Panc1 (cell line): ENCODE measurements at regions not wholly inside any gene's neighbourhood (a gene's known extent, or its start where the extent isn't known, plus 50 kb on each side); places are given as distances from the start of the nearest gene placed in this dataset.

ENCODE experiments used
- ATAC-seq: fragments of 200-7000 bp; cut with Tn5 transposase; 2 replicates; pipeline ENCODE4 v1.9.1; 2020; ENCODE audit warnings: mild to moderate bottlenecking, moderate library complexity
- BruUV-seq: library from RNA; stranded (reverse); fragments of 400-500 nt; replicated peaks from 2 replicates; lab custom pipeline; 2021; lab: Mats Ljungman, UMichigan
- CTCF ChIA-PET: fragments of 300-600 bp; sonication (Branson Sonifier 250); formaldehyde crosslinking; loops from one replicate; lab custom pipeline; 2022; ENCODE audit warnings: antibody characterized with exemption; lab: Charles Lee
- POLR2A ChIA-PET: fragments of 300-600 bp; sonication (Branson Sonifier 250); formaldehyde crosslinking; loops from one replicate; lab custom pipeline; 2022; ENCODE audit warnings: antibody characterized with exemption; lab: Charles Lee
- DNase-seq: peaks from one replicate; pipeline ENCODE4 v3.0.0-alpha.2; 2010; ENCODE audit warnings: low read depth, low spot score
- H3K27ac ChIP-seq: 2 replicates; pipeline ENCODE4 v1.5.1; 2011; ENCODE audit warnings: mild to moderate bottlenecking, low read length, inconsistent platforms
- H3K27me3 ChIP-seq: fragments of 200-500 bp; sonication (Bioruptor generic); 2 replicates; pipeline ENCODE4 v1.6.0; 2014; ENCODE audit warnings: low read length, inconsistent platforms; ENCODE audit not compliant: control insufficient read depth, insufficient read depth
- H3K36me3 ChIP-seq: fragments of 200-500 bp; sonication (Bioruptor generic); 2 replicates; pipeline ENCODE4 v1.5.1; 2014; ENCODE audit warnings: inconsistent platforms, mild to moderate bottlenecking, low read length, moderate library complexity; ENCODE audit not compliant: control insufficient read depth, insufficient read depth
- H3K4me1 ChIP-seq: 2 replicates; pipeline ENCODE4 v1.5.1; 2011; ENCODE audit warnings: inconsistent platforms, mild to moderate bottlenecking, low read length, moderate library complexity; ENCODE audit not compliant: control insufficient read depth, insufficient read depth
- H3K4me3 ChIP-seq, 2 experiments: 2 replicates each; pipeline ENCODE4 v1.5.1; 2011 to 2012; ENCODE audit warnings: low read depth in 2 of 2, low read length in 2 of 2, mild to moderate bottlenecking in 2 of 2, inconsistent platforms in 1 of 2, moderate library complexity in 1 of 2
- H3K9me3 ChIP-seq: fragments of 200-500 bp; sonication (Bioruptor generic); 2 replicates; pipeline ENCODE4 v1.5.1; 2014; ENCODE audit warnings: low read depth, mild to moderate bottlenecking, inconsistent platforms, low read length, moderate library complexity; ENCODE audit not compliant: control insufficient read depth, insufficient read depth
- CTCF ChIP-seq: fragments of 450-650 bp; IDR thresholded peaks from 2 replicates; pipeline ENCODE4 v1.5.1; 2017; ENCODE audit warnings: mild to moderate bottlenecking
- POLR2AphosphoS5 ChIP-seq: IDR thresholded peaks from 2 replicates; pipeline ENCODE4 v1.6.1; 2012; ENCODE audit warnings: mild to moderate bottlenecking, low read depth, low read length, moderate library complexity
- REST ChIP-seq, 2 experiments: IDR thresholded peaks; 2 replicates each; pipeline ENCODE4 v1.6.1; 2011 to 2012; ENCODE audit warnings: low read depth in 2 of 2, control low read depth in 1 of 2, low read length in 1 of 2, mild to moderate bottlenecking in 1 of 2, moderate library complexity in 1 of 2; ENCODE audit not compliant: insufficient read depth in 1 of 2
- SIN3A ChIP-seq: IDR thresholded peaks from 2 replicates; pipeline ENCODE4 v1.6.1; 2012; ENCODE audit warnings: low read depth, mild to moderate bottlenecking, low read length, moderate library complexity, borderline replicate concordance; ENCODE audit not compliant: insufficient read depth
- TCF7L2 ChIP-seq: IDR thresholded peaks from 2 replicates; pipeline ENCODE4 v1.6.1; 2011; ENCODE audit warnings: mild to moderate bottlenecking, low read depth, low read length, inconsistent platforms
- in situ Hi-C: cut with HindIII; loops from 2 replicates; pipeline ENCODE4 v1.10.0; 2016; ENCODE audit warnings: low sequenced_read_pairs, low pct_unique_long_range_greater_than_20kb
- intact Hi-C: fragments of 100-400 bp; cut with micrococcal nuclease; formaldehyde crosslinking; loops from one replicate; pipeline ENCODE4 v1.10.0; 2022; ENCODE audit not compliant: unreplicated experiment

GRCh38 chr20:19022118-19022575 lies 190.3 kb upstream of the SLC24A3 start:
- DNase-seq = no peak
- no TSS peak for BruUV-seq
- Histone ChIP-seq H3K27ac (no peak overlapping the region), H3K27me3 (no peaks in the 10 kb centered on the region; the same call in 1 of the 2 replicates), H3K4me3 (no peak overlapping the region), H3K9me3 (no peaks in the 10 kb centered on the region), H3K4me1 (no peaks in the 10 kb centered on the region), H3K36me3 (no peaks in the 10 kb centered on the region)
- intact Hi-C loops (no loop called here), in situ Hi-C loops (no loop called here)
- ChIA-PET CTCF (no interaction called here), POLR2A (no interaction called here)
- TF ChIP-seq SIN3A = no peak
- no peak for TF ChIP-seq REST (IDR thresholded peaks at IDR 0.05; ENCODE audit: insufficient read depth in 1 of 2, low read depth in 2 of 2, low read length in 1 of 2)
- no peak for TF ChIP-seq POLR2AphosphoS5
- no peak for TF ChIP-seq TCF7L2
- TF ChIP-seq CTCF = no peak
- no peak for ATAC-seq

- no peak for DNase-seq
Observed at GRCh38 chr20:19022791-19023448, 189.5 kb upstream of the SLC24A3 start.

More at GRCh38 chr20:19022791-19023448, 189.5 kb upstream of the SLC24A3 start:
- no peak for ATAC-seq
- no peaks in the 10 kb centered on the region for H3K36me3 ChIP-seq
- TF ChIP-seq TCF7L2 (no peak), REST (IDR thresholded peaks at IDR 0.05; ENCODE audit: insufficient read depth in 1 of 2, low read depth in 2 of 2, low read length in 1 of 2) (no peak), CTCF (no peak), SIN3A (no peak), POLR2AphosphoS5 (no peak)
- intact Hi-C loops (no loop called here), in situ Hi-C loops (no loop called here)
- no peaks in the 10 kb centered on the region for H3K9me3 ChIP-seq
- H3K4me1 ChIP-seq = no peaks in the 10 kb centered on the region
- no peak overlapping the region for H3K27ac ChIP-seq
- ChIA-PET CTCF (no interaction called here), POLR2A (no interaction called here)
- BruUV-seq = no TSS peak
- H3K4me3 ChIP-seq = no peak overlapping the region
- H3K27me3 ChIP-seq = no peaks in the 10 kb centered on the region; the same call in 1 of the 2 replicates
